ENCODE measurements at regions not wholly inside any gene's neighbourhood (a gene's known extent, or its start where the extent isn't known, plus 50 kb on each side); places are given as distances from the start of the nearest gene placed in this dataset.
"Not testable (repeated sequence)": the region's sequence is repeated elsewhere in the genome, so short reads cannot be mapped to it uniquely, and the experiment has no call there.

DNA sequence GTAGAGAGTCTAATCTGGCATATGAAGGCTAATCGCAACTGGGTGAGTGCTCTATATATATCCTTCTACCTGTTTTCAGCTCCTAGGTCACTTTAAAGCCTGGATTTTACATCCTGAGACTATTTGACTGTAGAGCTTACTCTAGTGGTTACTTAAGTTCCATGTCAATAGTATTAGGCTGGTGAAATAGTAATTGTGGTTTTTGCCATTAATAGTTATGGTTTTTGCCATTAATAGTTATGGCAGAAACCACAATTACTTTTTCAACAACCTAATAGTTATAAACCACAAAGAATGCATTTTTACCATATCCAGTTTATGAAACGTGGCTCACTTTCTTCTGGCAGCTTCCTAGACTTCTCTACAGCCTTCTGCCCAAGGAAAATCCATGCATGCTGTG, 263.1 kb upstream of the KIAA1217 start:
- no peak for DNase-seq (ENCODE audit: low spot score)
- FAIRE-seq: no peak

DNA sequence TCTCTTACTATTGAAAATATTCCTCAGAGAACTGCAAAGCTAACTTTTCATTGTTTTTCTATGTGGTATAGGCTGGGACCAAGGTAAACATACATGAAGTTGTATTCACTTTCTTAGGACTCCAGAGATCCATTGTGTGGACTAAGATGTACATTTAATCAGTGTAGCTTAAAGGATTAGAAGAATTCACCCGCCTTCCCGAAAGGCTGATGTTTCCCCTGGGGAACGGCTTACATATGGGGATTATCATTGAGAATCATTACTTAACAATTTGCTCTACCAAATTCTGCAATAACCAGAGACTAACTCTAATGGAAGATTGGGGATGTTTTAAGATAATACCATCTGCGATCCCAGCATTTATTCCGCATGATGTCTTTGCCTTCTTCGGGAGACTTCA, 257.1 kb upstream of the KIAA1217 start:
- DNase-seq (ENCODE audit: low spot score) (no peak), FAIRE-seq (no peak)

DNA sequence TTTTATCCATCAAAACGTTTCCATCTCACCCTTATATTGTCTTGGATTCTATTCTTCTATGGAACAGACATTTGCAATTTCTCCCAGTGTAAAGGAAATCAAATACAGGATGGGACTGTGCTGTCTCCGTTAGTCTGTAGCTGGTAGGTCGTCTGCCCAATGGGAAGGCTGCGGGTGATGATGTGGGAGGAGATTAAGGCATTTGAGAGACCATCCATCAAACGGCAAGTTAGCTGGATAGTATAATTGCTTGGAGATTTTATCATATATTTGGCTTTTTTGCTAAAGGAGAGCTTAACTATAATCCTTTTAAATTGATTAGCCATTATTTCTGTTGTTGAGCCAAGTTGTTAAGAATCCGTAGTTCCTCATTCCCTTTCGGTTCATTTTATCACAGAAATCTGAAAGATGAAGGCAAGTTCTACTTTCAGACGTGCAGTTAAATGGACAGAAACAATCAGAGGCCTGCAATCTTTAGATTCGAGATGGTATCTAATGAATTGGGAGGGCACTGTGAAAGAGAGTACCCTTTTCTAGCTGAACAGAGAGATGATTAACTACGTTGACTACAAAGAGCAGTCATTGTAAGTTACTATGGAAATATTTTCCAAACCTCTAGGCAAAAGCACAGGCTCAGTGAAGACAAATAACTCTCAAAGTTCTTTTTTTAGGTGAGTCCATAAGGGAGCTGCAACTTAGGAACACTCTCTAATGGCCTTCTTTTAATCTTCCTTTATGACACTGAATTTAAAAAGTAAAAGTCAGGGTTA, 253.3 kb upstream of the KIAA1217 start:
- FAIRE-seq (no peak), DNase-seq (ENCODE audit: low spot score) (no peak)

DNA sequence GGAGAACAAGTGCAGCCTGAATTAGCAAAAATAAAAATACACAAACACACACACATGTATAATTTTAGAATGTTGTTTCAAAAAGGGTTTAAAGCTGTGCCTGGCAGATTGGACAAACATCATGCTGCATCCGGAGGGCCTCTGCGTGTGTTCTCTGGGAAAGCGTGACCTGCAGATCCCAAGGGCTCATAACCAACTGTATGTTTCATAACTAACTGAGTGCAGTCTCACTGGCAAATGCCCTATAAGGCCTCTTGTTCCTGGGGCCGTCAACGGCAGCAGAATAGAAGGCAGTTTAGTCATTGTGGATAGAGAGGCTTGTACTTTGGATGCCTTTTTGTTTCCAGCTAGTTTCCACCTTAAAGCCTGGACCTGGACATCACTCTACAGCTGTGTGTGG, 243.8 kb upstream of the KIAA1217 start:
- FAIRE-seq (no peak), DNase-seq (ENCODE audit: low spot score) (no peak)

DNA sequence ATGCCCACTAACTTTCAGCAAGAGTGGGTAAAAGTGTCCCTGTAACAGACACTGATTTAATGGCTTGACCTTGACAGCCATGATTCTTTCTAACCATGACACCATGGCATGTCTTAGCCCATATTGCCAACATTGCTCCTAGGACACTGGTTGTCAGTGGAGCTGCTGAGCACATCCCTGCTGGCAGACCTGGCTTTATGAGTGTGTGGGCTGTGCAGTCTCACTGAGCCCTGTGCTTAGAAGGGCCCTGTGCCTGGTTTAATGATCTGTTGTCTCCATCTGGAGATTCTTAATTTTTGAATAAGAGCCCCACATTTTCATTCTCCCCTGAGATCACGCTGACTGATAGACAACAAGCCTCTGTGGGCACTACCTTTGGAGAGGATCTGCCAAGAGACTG, 243.1 kb upstream of the KIAA1217 start:
- DNase-seq (ENCODE audit: low spot score): no peak
- no peak for FAIRE-seq

DNA sequence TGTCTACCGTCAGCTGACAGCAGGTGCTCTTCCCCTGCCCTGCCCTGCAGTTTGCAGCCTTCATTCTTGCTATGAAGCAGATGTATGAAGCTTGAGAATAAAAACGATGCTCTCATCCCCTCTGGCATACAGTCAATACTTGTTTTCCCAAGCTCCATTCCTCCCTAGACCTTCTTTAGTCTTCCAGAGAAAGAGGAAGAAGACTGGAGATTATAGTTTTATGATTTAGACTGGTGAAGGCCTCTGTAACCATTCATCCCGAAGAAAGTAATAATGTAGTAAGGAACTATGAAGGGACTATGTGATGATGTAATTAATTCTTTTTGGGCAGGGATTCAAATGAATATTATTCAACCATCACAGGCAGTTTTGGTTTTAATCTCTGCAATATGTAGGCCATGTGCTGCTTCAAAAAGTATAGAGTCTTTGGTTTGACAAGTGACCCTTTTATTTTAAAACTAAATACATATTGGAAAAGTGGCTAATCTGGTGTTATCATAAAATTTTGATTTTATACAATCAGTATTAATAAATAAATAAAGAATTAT, 242.4 kb upstream of the KIAA1217 start:
- DNase-seq (ENCODE audit: low spot score) (no peak), FAIRE-seq (no peak)

DNA sequence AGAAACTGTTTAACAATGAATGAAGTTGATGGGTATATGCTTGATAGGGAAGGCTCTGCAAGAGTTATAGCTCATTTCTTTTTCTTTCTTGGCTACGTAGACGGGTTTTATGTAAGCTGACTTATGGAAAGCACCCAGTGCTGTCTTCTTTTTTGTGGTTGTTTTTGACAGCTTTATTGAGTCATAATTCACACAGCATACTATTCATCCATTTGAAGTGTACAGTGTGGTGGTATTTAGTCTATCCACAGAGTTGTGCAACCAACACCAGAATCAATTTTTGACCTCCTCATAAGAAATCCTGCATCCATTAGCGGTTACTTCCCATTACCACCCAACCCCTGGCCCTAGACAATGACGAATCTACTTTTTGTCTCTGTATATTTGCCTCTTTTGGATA, 240.6 kb upstream of the KIAA1217 start:
- no peak for FAIRE-seq
- peak; percentile 44 for DNase-seq (ENCODE audit: low spot score)

DNA sequence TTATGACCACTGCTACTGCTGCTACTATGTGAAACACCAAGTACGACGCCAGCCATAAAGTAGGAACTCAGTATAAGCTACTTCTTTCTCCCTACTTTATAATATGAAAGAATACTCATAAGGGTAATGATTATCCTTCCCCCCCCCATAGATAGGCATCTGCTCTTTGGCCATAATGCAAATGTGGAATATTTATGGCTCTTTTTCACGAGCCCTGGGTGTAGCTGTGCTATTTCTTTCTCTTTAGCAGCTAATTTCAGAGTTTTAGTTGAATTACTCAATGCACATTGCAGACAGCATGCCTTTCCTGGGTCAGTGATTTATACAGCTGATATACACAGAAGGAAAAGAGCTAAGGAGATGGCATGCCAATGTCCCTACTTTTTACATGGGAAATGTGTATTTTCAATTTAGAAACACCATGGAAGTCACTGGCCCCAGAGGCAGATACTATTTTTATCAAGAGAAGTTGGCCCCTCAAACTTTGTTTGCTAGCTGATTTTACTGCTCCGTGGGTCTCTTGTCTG, 234.1 kb upstream of the KIAA1217 start:
- DNase-seq (ENCODE audit: low spot score) (no peak), FAIRE-seq (no peak)

DNA sequence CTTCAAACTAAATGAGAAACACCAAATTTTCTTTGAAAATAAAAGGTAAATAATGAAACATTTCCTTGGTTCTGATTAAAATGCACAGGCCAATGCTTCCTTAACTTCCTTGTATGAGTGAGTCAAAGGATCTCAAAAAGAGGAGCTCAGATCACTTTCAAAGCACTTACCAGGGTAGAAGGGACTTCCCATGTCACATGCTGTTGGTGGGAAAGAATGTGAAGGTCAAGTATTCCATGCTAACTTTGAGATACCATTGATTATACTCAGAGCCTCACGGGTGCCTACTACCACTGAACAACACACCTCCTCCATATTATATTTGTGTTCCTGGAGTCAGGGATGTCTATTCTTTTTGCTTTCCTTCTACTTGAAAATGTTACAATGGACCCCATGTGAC, 233.5 kb upstream of the KIAA1217 start:
- DNase-seq (ENCODE audit: low spot score): no peak
- no peak for FAIRE-seq

DNA sequence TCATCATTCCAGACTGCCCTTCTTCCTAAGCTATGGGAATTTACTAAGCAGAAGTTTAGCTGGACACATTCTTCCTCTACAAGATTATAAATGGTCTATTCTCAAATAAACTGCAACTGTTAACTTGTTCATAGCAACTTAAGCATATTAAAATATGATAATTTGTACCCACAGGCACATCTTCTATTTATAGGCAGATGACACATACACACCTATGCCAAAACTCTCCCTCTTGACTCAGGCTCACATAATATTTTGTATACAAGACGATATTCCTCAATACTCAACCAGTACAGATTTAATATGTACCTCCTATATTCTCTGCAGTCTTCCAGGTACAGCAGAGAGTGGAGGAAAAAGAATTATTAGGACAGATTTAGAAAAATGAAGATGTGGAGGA, 232.7 kb upstream of the KIAA1217 start:
- DNase-seq (ENCODE audit: low spot score): no peak
- FAIRE-seq: no peak

DNA sequence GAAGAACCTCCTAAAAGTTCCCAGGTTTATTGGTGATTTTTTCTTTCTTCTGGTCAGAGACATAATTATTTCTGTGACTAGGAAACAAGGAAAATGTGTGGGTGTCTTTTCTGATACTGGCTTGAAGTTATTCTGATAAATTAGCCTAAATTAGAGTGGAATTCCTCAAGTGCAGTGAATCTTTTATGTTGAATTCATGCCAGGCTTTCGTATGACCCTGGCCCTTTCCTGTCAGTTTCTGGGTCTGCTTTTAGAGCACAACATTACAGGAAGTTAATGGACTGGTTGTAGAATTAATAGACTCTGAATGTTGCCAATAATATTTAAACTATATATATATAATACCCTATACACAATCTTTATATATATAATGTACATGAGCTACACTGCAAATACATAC, 230.6 kb upstream of the KIAA1217 start:
- DNase-seq (ENCODE audit: low spot score) (no peak), FAIRE-seq (no peak)

DNA sequence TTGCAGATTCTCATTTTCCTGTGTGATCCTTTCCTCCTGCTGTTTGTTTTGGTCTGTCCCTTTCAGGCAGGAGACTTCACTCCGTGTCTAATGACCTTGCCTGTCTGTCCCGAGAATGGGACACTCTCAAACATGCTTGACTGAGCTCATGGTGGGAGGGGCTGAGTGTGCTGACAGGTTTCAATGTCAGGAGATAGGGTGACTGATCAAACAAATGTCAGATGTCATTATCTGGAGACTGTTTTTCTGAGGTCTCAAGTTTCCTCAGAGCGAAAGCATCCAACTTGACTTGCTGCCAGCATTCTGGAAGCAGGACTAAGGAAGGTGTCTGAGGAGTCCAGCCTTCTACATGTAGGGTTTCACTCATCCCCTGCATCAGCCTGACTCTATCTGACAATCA, 228.8 kb upstream of the KIAA1217 start:
- FAIRE-seq (no peak), DNase-seq (ENCODE audit: low spot score) (no peak)

DNA sequence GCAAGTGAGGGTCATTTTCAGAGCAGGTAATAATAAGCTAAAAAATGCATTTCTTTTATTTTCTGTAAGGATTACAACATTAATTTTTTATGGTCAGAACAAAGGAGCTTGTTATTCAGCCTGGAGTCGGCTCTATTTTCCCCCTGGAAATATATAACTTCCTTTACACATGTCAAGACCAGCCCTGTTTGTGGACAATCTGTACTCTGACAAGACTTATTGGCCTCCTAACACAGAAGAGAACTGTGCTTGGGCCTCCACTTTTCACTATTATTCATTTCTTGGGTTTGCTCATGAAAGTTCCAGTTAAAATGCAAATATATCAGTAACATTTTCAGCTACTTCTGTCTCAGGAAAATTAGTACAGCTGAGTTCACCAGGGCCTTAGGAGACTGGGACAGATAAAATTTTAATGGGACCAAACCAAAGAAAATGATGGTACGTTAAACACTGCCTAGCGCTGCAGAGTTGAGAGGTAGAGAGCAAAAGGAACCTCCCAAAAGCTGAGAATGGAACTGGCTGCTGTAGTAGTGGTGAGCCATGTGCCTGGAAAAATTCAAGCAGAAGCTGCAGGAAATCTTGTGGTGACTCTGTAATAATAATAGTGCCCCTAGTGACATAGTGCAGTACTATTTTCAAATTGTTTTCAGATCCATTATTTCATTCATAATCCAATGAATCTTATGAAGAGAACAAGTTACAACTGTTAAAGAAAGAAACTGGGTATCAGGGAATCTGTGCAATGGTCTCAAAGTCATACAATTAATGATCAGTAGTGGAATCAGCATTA, 227.2 kb upstream of the KIAA1217 start:
- DNase-seq (ENCODE audit: low spot score): no peak
- no peak for FAIRE-seq

DNA sequence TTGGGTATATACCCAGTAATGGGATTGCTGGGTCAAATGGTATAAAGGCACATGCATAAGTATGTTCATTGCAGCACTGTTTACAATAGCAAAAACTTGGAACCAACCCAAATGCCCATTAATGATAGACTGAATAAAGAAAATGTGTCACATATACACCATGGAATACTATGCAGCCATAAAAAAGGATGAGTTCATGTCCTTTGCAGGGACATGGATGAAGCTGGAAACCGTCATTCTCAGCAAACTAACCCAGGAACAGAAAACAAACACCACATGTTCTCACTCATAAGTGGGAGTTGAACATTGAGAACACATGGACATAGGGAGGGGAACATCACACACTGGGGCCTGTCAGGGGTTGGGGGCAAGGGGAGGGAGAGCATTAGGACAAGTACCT, 224.5 kb upstream of the KIAA1217 start:
- not testable (repeated sequence) for DNase-seq (ENCODE audit: low spot score); FAIRE-seq

DNA sequence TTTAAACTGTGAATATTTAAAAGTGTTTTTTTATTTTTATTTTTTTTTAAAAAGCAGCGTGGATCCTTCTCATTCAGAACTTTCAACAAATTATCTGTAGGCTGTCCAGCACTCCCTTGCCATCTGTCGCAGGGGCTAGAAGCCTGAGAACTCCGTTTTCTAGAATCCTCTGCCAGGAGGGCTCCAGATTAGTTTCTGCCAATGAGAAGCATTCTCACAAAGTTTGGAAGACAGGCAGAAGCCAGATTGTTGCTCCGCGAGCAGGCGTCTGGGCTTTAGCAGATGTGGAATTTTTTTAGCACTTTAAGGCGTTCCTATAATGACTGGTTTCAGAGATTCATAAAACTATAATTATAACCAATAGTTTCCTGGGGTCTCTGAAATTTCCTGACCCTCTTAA, 220.9 kb upstream of the KIAA1217 start:
- no peak for DNase-seq (ENCODE audit: low spot score)
- FAIRE-seq: no peak

DNA sequence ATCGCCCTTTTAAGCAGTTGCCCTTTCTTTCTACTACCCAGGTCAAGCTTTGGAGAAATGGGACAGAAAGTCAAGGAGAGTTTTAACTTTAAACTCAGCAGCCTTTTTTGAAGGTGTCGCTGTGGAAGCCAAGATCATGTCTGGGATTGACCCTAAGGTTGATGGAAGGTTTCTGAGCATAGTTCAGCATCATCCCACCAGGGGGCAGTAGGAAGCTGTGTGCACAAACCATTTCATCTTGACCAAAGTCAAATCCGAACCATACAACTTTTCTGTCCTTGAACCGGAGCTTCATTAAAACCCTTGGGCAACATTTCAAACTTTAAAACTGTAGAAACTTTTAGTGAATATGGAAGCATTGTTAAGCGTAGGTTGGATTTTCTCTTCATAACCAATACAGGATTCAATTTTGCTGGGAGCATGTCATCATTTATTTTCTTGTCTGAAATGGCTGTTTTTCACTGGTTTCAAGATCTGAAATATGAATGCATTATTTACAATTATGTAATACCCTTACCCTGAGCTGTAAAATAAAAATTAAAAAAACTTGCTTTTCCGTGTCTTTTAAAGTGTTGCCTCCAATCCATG, 214.4 kb upstream of the KIAA1217 start:
- FAIRE-seq (no peak), DNase-seq (ENCODE audit: low spot score) (peak; percentile 64)

DNA sequence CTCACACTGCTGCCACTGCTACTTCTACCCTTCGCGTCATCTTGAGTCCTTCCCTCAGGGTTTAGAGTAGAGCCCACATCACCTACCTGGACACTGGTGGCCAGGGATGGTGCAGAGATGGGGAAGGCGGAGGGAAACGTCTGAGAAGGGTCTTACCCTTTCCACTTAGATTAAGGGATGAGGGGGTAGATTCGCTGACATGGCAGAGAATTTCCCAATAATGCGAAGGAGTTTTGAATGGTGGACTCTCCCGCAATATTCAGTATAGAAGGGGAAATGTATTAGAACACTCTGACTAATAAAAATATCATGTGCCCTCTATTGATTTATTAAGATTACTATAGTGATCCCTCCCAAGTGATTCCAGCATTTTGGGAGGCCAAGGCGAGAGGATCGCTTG, 209.5 kb upstream of the KIAA1217 start:
- FAIRE-seq (no peak), DNase-seq (ENCODE audit: low spot score) (no peak)

DNA sequence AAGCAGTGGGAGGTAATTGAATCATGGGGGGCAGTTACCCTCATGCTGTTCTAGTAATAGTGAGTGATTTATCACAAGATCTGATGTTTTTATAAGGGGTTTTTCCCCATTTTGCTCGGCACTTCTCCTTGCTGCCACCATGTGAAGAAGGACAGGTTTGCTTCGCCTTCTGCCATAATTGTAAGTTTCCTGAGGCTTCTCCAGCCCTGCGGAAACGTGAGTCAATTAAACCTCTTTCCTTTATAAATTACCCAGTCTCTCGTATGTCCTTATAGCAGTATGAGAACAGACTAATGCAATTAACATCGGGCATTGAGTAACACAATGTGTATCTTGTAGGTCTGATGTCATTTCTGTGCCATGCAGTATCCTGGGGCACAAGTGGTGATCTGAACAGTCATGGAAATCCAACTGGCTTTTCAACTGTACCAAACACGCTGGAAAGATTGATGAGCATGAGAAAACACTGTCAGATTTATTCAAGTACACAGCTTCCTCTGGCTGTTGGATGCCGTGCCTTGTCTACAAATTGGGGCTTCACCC, 208.6 kb upstream of the KIAA1217 start:
- no peak for FAIRE-seq
- no peak for DNase-seq (ENCODE audit: low spot score)

DNA sequence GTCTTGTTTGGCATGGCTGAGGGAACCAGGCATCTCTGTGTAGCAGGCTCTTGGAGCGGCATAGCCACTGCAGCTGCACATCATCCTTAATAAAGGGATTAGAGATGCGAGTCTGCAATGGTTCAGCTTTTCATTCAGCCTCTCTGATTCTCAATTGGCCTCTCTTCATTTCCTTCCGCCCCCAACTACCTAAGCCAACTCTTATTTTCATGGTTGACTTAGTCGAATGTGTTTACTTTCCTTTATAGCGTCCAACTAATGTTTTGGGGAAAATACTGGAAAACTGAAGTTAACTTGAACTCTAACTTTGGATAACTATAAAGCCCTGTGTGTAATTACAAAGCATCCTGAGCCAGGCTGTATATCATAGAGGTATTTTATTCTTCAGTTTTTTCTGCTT, 202.2 kb upstream of the KIAA1217 start:
- no peak for DNase-seq (ENCODE audit: low spot score)
- FAIRE-seq: no peak

DNA sequence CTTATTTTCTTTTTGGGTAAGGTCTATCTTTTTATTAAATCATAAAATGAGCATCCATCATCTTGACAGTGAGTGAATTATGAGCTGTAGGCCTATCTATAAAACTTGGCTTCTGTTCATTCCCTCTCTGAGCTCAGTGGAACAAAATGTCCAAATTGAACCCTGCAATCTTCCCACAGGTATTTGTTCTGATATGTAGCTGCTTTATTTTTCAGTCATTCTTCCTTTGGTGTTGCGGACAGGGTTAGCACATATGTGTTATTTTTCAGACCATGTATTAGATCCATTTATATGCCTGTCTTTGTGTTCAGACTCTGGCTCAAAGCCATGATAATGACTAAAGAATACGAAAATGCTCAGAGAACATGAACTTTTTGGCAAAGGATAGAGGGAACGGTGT, 201.6 kb upstream of the KIAA1217 start:
- FAIRE-seq: no peak
- no peak for DNase-seq (ENCODE audit: low spot score)

DNA sequence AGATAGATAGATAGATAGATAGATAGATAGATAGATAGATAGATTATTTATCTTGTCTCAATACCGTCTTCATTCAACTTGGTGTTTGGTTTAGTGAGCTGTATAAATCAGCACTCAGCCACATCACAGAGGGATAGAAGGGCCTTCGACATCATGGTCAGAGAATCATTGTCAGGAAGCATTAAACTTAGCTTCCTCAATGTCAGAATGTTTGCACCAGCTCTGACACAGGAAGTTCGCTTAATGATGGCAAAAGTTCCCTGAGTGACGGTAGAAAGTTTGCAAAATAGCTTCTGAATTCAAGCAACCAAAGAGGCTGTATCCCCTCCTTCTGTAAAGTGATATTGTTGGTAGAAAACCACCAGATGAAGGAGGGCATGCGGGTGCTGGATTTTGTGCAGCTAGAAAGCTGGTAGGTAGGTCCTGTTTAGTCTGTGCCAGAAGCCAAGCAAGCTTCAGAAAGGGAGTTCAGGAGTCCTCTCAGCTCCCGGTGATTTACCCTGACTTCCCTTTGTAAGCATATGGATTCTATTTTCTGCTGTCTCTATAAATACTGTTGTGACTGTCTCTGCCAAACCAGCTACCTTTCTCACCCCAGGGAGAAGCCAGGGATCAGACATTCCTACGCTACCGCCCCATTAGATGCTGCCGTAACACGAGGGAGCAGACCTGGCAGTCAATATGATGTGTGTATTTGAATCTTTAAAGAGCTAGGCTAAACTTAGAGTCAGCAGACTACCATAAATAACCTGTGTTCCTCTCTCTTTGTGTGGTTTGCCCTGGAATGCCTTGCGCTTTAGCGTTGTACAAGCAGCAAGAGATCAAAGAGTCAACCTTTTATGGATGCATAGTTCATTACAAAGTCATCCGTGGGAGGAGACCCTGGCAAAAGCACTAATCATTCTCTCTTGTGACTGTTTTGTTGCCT, 200.5 kb upstream of the KIAA1217 start:
- DNase-seq (ENCODE audit: low spot score) (peak; percentile 78), FAIRE-seq (peak; percentile 88)

All from urothelium cell line (cell line).